Endothelial cell of umbilical vein (primary cell): ENCODE measurements at regions not wholly inside any gene's neighbourhood (a gene's known extent, or its start where the extent isn't known, plus 50 kb on each side); places are given as distances from the start of the nearest gene placed in this dataset.

Experiments used
- CTCF ChIP-seq, 2 donors: IDR thresholded peaks; 1 replicate in 1 of 2; 2 replicates in 1 of 2; pipeline ENCODE4 v1.5.1; 2011; ENCODE audit warnings: low read length in 2 of 2, mild to moderate bottlenecking in 2 of 2, moderate library complexity in 2 of 2, control low read depth in 1 of 2, inconsistent platforms in 1 of 2, low read depth in 1 of 2; ENCODE audit not compliant: insufficient read depth in 1 of 2; ENCODE audit errors: extremely low read depth in 1 of 2
- EZH2 ChIP-seq: IDR thresholded peaks from 2 replicates; pipeline ENCODE4 v1.6.1; 2012; ENCODE audit warnings: borderline replicate concordance, low read depth, mild to moderate bottlenecking, moderate library complexity, low read length, inconsistent platforms; ENCODE audit not compliant: severe bottlenecking

DNA sequence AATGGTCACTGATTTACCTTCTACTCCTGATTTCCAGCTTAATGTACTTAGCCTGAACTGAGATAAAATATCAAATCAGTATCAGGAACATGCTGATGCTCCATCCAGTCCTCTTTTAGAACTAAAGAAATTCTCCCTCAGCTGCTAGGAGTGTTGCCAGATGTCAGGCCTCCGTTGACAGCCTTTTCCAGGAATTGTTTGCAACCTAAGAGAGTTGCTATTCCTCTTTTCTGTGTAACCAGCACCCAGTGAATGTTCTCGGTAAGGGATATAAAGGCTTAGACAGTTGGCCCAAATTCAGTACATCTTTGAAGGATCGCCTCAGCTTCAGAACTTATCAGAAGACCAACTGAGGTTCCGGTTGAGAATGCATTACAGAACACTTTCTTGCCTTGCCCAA lies 559.0 kb downstream of the PCDH17 start:
- TF ChIP-seq CTCF (IDR thresholded peaks at IDR 0.05; ENCODE audit: extremely low read depth in 1 of 2, insufficient read depth in 1 of 2, low read depth in 1 of 2, low read length in 2 of 2) (no peak), EZH2 (no peak)
